Type B pancreatic cell (in vitro differentiated cells): ENCODE measurements at regions not wholly inside any gene's neighbourhood (a gene's known extent, or its start where the extent isn't known, plus 50 kb on each side); places are given as distances from the start of the nearest gene placed in this dataset.

Experiments
- DNase-seq: peaks from one replicate; pipeline ENCODE4 v3.0.0; 2021; ENCODE audit warnings: mixed read lengths; ENCODE audit not compliant: unreplicated experiment; ENCODE audit errors: extremely low spot score
- H3K27ac Mint-ChIP-seq: 2 replicates; pipeline ENCODE4 v1.8.0; 2021; ENCODE audit warnings: mild to moderate bottlenecking, mixed read lengths
- H3K27me3 Mint-ChIP-seq: 2 replicates; pipeline ENCODE4 v1.8.0; 2021; ENCODE audit warnings: mixed read lengths
- H3K36me3 Mint-ChIP-seq: 2 replicates; pipeline ENCODE4 v1.8.0; 2021; ENCODE audit warnings: mixed read lengths
- H3K4me1 Mint-ChIP-seq: one replicate; pipeline ENCODE4 v1.8.0; 2021; ENCODE audit warnings: mixed read lengths; ENCODE audit not compliant: unreplicated experiment
- H3K4me3 Mint-ChIP-seq: 2 replicates; pipeline ENCODE4 v1.8.0; 2021; ENCODE audit warnings: mild to moderate bottlenecking, mixed read lengths
- H3K9me3 Mint-ChIP-seq: 2 replicates; pipeline ENCODE4 v1.8.0; 2021; ENCODE audit warnings: mixed read lengths
- CTCF ChIP-seq: fragments of 200-600 bp; sonication (generic); conservative IDR thresholded peaks from 2 replicates; pipeline ENCODE4 v1.5.0; 2021; ENCODE audit warnings: antibody characterized with exemption, mild to moderate bottlenecking

- DNase-seq = no peak
- H3K27me3 Mint-ChIP-seq = no peaks in the 10 kb centered on the region
- H3K4me1 Mint-ChIP-seq = peaks cover 17% of the 10 kb centered on the region
- no peak for TF ChIP-seq CTCF
- H3K27ac Mint-ChIP-seq = no peak overlapping the region
- H3K4me3 Mint-ChIP-seq = no peak overlapping the region
- H3K9me3 Mint-ChIP-seq = no peaks in the 10 kb centered on the region
- H3K36me3 Mint-ChIP-seq = no peaks in the 10 kb centered on the region
Observed at GRCh38 chr4:135267148-135267865, 1065.7 kb upstream of the PABPC4L start.

- TF ChIP-seq CTCF = no peak
- Mint-ChIP-seq H3K27me3 (no peaks in the 10 kb centered on the region), H3K4me1 (no peaks in the 10 kb centered on the region), H3K4me3 (no peak overlapping the region), H3K27ac (no peak overlapping the region), H3K9me3 (no peaks in the 10 kb centered on the region), H3K36me3 (no peaks in the 10 kb centered on the region)
- DNase-seq = no peak
Observed at GRCh38 chr4:135256111-135256510, 1054.5 kb upstream of the PABPC4L start.

- TF ChIP-seq CTCF = no peak
- Mint-ChIP-seq H3K4me3 (no peak overlapping the region), H3K36me3 (no peaks in the 10 kb centered on the region), H3K27me3 (no peaks in the 10 kb centered on the region), H3K27ac (no peak overlapping the region), H3K9me3 (no peaks in the 10 kb centered on the region), H3K4me1 (no peaks in the 10 kb centered on the region)
- no peak for DNase-seq
Observed at GRCh38 chr4:135250040-135250439, 1048.5 kb upstream of the PABPC4L start.

GRCh38 chr4:135249024-135249423, 1047.4 kb upstream of the PABPC4L start:
- no peaks in the 10 kb centered on the region for H3K27me3 Mint-ChIP-seq
- DNase-seq = no peak
- no peak for TF ChIP-seq CTCF
- H3K27ac Mint-ChIP-seq = no peak overlapping the region
- H3K4me3 Mint-ChIP-seq = no peak overlapping the region
- no peaks in the 10 kb centered on the region for H3K36me3 Mint-ChIP-seq
- H3K4me1 Mint-ChIP-seq = peaks cover 3% of the 10 kb centered on the region
- no peaks in the 10 kb centered on the region for H3K9me3 Mint-ChIP-seq

GRCh38 chr4:135244696-135245095, 1043.1 kb upstream of the PABPC4L start:
- no peaks in the 10 kb centered on the region for H3K9me3 Mint-ChIP-seq
- no peak for DNase-seq
- H3K27me3 Mint-ChIP-seq = no peaks in the 10 kb centered on the region
- no peak overlapping the region for H3K4me3 Mint-ChIP-seq
- peaks cover 3% of the 10 kb centered on the region for H3K4me1 Mint-ChIP-seq
- H3K36me3 Mint-ChIP-seq = no peaks in the 10 kb centered on the region
- no peak for TF ChIP-seq CTCF
- no peak overlapping the region for H3K27ac Mint-ChIP-seq

GRCh38 chr4:135244056-135244455, 1042.5 kb upstream of the PABPC4L start:
- no peaks in the 10 kb centered on the region for H3K36me3 Mint-ChIP-seq
- no peak overlapping the region for H3K4me3 Mint-ChIP-seq
- no peak for TF ChIP-seq CTCF
- no peak for DNase-seq
- H3K27me3 Mint-ChIP-seq = no peaks in the 10 kb centered on the region
- no peaks in the 10 kb centered on the region for H3K9me3 Mint-ChIP-seq
- peaks cover 3% of the 10 kb centered on the region for H3K4me1 Mint-ChIP-seq
- H3K27ac Mint-ChIP-seq = no peak overlapping the region
